Hepatocyte (in vitro differentiated cells): ENCODE measurements at regions not wholly inside any gene's neighbourhood (a gene's known extent, or its start where the extent isn't known, plus 50 kb on each side); places are given as distances from the start of the nearest gene placed in this dataset.

Experiments used
- EZH2 ChIP-seq: fragments of 200-600 bp; sonication (generic); IDR thresholded peaks from 2 replicates; pipeline ENCODE4 v1.6.1; 2016; ENCODE audit warnings: antibody characterized with exemption, mild to moderate bottlenecking, borderline replicate concordance
- EZH2phosphoT487 ChIP-seq: fragments of 200-600 bp; sonication (generic); IDR thresholded peaks from one replicate; pipeline ENCODE4 v1.6.1; 2018; ENCODE audit warnings: antibody characterized with exemption, mild to moderate bottlenecking, low read depth, moderate library complexity; ENCODE audit not compliant: unreplicated experiment, severe bottlenecking
- TF ChIP-seq, protein P1 (sequence below): fragments of 200-600 bp; sonication (generic); IDR thresholded peaks from 2 replicates; pipeline ENCODE4 v1.5.1; 2016; ENCODE audit warnings: antibody characterized with exemption, mild to moderate bottlenecking; ENCODE audit not compliant: poor library complexity

GRCh38 chr17:69918164-69918563 is 156.9 kb upstream of the KCNJ16 start:
- TF ChIP-seq, protein P1, sequence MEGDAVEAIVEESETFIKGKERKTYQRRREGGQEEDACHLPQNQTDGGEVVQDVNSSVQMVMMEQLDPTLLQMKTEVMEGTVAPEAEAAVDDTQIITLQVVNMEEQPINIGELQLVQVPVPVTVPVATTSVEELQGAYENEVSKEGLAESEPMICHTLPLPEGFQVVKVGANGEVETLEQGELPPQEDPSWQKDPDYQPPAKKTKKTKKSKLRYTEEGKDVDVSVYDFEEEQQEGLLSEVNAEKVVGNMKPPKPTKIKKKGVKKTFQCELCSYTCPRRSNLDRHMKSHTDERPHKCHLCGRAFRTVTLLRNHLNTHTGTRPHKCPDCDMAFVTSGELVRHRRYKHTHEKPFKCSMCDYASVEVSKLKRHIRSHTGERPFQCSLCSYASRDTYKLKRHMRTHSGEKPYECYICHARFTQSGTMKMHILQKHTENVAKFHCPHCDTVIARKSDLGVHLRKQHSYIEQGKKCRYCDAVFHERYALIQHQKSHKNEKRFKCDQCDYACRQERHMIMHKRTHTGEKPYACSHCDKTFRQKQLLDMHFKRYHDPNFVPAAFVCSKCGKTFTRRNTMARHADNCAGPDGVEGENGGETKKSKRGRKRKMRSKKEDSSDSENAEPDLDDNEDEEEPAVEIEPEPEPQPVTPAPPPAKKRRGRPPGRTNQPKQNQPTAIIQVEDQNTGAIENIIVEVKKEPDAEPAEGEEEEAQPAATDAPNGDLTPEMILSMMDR = no peak
- no peak for TF ChIP-seq EZH2
- no peak for TF ChIP-seq EZH2phosphoT487
